Activated CD8-positive, alpha-beta T cell treated with anti-CD3 and anti-CD28 coated beads for 36 hours (primary cell): ENCODE measurements at regions not wholly inside any gene's neighbourhood (a gene's known extent, or its start where the extent isn't known, plus 50 kb on each side); places are given as distances from the start of the nearest gene placed in this dataset.
"Not testable (repeated sequence)": the region's sequence is repeated elsewhere in the genome, so short reads cannot be mapped to it uniquely, and the experiment has no call there.

ENCODE experiments used
- ATAC-seq: fragments of 200-7000 bp; cut with Tn5 transposase; one replicate; pipeline ENCODE4 v1.10.0; 2021; ENCODE audit warnings: mild to moderate bottlenecking, moderate library complexity
- CTCF ChIA-PET: fragments of 350-600 bp; sonication (Branson Sonifier 250); formaldehyde crosslinking; loops from one replicate; lab custom pipeline; 2021; ENCODE audit warnings: antibody characterized with exemption; lab: Charles Lee
- POLR2A ChIA-PET: fragments of 350-600 bp; sonication (Branson Sonifier 250); formaldehyde crosslinking; loops from one replicate; lab custom pipeline; 2021; ENCODE audit warnings: antibody characterized with exemption; lab: Charles Lee
- DNase-seq: peaks from one replicate; pipeline ENCODE4 v3.0.0-alpha.2; 2020
- H3K27ac Mint-ChIP-seq: one replicate; pipeline ENCODE4 v1.8.0; 2021; ENCODE audit warnings: mild to moderate bottlenecking, mixed read lengths
- H3K27me3 Mint-ChIP-seq: one replicate; pipeline ENCODE4 v1.8.0; 2021; ENCODE audit warnings: mixed read lengths
- H3K36me3 Mint-ChIP-seq: one replicate; pipeline ENCODE4 v1.8.0; 2021; ENCODE audit warnings: low read depth, mixed read lengths
- H3K4me1 Mint-ChIP-seq: one replicate; pipeline ENCODE4 v1.8.0; 2021; ENCODE audit warnings: low read depth, mixed read lengths
- H3K4me3 Mint-ChIP-seq: one replicate; pipeline ENCODE4 v1.8.0; 2021; ENCODE audit warnings: mild to moderate bottlenecking, moderate library complexity, mixed read lengths
- H3K9me3 Mint-ChIP-seq: one replicate; pipeline ENCODE4 v1.8.0; 2021; ENCODE audit warnings: mixed read lengths
- intact Hi-C: fragments of 100-400 bp; cut with micrococcal nuclease; formaldehyde crosslinking; loops from one replicate; pipeline ENCODE4 v1.10.0; 2022
- TF ChIP-seq, protein P1 (sequence below): fragments of 200-600 bp; IDR thresholded peaks from one replicate; pipeline ENCODE4 v1.8.0; 2022; ENCODE audit warnings: antibody characterized with exemption, mild to moderate bottlenecking

DNA sequence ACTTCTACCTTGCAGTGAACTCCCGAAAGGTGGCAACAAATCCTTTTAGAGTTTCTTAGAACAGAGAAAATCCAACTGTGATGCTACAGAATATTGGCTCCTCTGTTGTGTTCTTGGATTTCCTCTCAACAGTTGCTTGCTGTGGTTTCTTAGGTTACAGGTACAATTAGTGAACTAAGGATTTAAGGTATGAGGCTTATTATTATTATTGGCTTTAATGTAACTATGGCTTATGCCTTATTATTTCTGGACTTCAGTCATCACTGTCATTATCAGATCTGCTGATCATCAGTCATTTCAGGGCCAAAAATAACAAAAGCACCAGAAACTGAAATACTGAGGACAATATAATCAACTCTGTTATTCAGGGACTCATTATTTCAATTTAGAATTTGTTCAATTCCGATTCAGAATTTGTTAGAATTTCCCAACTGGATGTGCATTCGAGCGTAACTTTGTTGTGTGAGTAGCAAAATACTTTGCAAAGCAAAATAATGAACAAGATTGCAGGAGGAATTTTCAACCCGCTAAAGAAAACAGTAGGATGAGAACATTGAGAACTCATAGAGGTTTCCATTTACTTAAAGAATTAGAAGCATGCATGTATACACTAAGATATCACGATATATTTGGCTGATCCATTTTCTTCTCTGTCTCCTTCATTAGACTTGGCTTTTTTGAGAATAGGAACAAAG lies 65.5 kb upstream of the AK4 start:
- H3K4me1 Mint-ChIP-seq: peaks cover 2% of the 10 kb centered on the region
- CTCF ChIA-PET: interaction anchor here (1.7 kb wide), 1 partner anchor 8 kb away, joined by 9 read pairs; no protein-coding TSS in a partner anchor
- peaks cover 7% of the 10 kb centered on the region for H3K9me3 Mint-ChIP-seq
- intact Hi-C loops: no loop called here
- H3K27me3 Mint-ChIP-seq: peaks cover 4% of the 10 kb centered on the region
- POLR2A ChIA-PET: no interaction called here
- no peak overlapping the region for H3K27ac Mint-ChIP-seq
- ATAC-seq (no peak), DNase-seq (no peak)
- TF ChIP-seq, protein P1, sequence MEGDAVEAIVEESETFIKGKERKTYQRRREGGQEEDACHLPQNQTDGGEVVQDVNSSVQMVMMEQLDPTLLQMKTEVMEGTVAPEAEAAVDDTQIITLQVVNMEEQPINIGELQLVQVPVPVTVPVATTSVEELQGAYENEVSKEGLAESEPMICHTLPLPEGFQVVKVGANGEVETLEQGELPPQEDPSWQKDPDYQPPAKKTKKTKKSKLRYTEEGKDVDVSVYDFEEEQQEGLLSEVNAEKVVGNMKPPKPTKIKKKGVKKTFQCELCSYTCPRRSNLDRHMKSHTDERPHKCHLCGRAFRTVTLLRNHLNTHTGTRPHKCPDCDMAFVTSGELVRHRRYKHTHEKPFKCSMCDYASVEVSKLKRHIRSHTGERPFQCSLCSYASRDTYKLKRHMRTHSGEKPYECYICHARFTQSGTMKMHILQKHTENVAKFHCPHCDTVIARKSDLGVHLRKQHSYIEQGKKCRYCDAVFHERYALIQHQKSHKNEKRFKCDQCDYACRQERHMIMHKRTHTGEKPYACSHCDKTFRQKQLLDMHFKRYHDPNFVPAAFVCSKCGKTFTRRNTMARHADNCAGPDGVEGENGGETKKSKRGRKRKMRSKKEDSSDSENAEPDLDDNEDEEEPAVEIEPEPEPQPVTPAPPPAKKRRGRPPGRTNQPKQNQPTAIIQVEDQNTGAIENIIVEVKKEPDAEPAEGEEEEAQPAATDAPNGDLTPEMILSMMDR: no peak
- H3K4me3 Mint-ChIP-seq: no peak overlapping the region
- no peaks in the 10 kb centered on the region for H3K36me3 Mint-ChIP-seq

DNA sequence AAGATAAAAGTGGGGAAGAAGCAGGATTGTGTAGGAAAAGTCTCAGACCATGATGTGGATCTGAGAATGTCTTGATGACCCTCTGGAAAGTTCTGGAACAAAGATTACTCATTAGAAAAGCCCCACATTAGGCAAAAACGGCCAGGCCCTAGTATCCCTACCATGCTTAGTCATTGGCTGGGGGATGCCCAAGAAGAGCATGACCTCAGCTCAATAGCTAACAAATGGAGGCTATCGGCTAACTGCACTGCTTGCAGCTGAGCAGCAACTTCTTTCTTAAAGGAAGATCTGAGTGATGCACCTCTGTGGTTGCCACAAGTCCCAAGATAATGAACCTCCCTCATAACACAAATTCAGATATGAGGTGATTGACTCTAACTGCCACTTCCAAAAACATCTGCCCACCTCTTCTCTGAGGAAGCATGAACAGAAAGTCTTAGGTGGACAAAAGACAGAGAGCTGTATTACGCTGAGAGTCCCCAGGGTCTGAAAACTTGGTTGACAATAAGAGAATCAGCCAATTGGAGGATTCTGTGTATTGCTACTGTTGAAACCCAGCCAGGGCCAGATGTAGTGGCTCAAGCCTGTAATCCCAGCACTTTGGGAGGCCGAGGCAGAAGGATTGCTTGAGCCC lies 64.6 kb upstream of the AK4 start:
- Mint-ChIP-seq H3K4me1 (peaks cover 2% of the 10 kb centered on the region), H3K4me3 (no peak overlapping the region), H3K27ac (no peak overlapping the region), H3K27me3 (peaks cover 4% of the 10 kb centered on the region), H3K36me3 (no peaks in the 10 kb centered on the region), H3K9me3 (peaks cover 10% of the 10 kb centered on the region)
- POLR2A ChIA-PET: no interaction called here
- TF ChIP-seq, protein P1: no peak
- ATAC-seq (peak; percentile 72), DNase-seq (peak; percentile 14)
- intact Hi-C loops: no loop called here
- CTCF ChIA-PET: interaction anchor here (1.7 kb wide), 1 partner anchor 8 kb away, joined by 9 read pairs; no protein-coding TSS in a partner anchor

DNA sequence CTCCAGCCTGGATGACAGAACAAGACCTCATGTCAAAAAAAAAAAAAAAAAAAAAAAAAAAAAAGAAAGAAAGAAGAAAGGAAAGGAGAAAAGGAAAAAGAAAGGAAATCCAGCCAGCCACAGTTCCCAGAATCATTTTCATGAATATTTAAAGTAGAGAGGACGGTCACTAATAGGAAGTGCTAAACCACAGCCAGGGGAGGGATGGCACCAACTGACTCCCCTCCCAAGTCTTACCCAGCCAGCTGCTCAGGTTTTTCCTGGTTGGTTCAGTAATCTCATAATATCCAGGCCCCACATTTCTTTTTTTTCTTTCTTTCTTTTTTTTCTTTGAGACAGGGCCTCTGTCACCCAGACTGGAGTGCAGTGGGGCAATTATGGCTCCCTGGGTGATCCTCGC lies 63.9 kb upstream of the AK4 start:
- H3K27me3 Mint-ChIP-seq: peaks cover 4% of the 10 kb centered on the region

DNA sequence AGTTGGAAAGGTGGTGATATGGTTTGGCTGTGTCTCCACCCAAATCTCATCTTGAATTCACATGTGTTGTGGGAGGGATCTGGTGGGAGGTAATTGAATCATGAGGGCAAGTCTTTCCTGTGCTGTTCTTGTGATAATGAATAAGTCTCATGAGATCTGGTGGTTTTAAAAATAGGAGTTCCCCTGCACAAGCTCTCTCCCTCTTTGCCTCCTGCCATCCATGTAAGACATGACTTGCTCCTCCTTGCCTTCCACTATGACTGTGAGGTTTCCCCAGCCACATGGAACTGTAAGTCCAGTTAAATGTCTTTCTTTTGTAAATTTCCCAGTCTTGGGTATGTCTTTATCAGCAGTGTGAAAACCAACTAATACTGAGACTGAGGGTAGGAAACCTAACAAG lies 60.5 kb upstream of the AK4 start:
- H3K27ac Mint-ChIP-seq, H3K36me3 Mint-ChIP-seq, H3K4me3 Mint-ChIP-seq, H3K27me3 Mint-ChIP-seq, DNase-seq, H3K9me3 Mint-ChIP-seq, H3K4me1 Mint-ChIP-seq, CTCF ChIA-PET, ATAC-seq, intact Hi-C loops, POLR2A ChIA-PET: not testable (repeated sequence)

More for the DNA sequence above, 63.9 kb upstream of the AK4 start:
- POLR2A ChIA-PET: no interaction called here
- H3K4me3 Mint-ChIP-seq: no peak overlapping the region
- DNase-seq (no peak), ATAC-seq (no peak)
- peaks cover 2% of the 10 kb centered on the region for H3K4me1 Mint-ChIP-seq
- H3K36me3 Mint-ChIP-seq: no peaks in the 10 kb centered on the region
- TF ChIP-seq, protein P1: no peak
- intact Hi-C loops: no loop called here
- H3K9me3 Mint-ChIP-seq: peaks cover 10% of the 10 kb centered on the region
- no peak overlapping the region for H3K27ac Mint-ChIP-seq
- CTCF ChIA-PET: interaction anchor here (1.7 kb wide), 1 partner anchor 9 kb away, joined by 9 read pairs; no protein-coding TSS in a partner anchor

DNA sequence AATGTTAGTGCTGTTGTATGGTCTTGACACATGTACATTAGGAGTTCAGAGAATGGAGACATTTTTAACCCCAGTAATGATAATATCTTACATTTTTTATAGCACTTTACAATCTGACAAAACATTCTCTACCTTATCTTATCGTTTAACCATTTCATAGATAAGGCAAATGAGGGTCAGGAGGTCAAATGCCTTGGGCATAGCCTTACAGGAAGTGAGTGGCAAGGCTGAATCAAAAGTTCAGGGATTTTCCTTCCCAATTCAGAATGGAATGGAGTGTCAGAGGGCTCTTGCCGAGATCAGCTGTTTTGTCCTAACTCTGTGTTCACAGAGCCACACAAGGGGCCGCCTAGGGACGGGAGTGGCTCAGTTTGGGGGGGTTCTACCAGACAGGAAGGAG lies 57.6 kb upstream of the AK4 start:
- no peak for ATAC-seq
- DNase-seq: no peak
- intact Hi-C loops: no loop called here
- Mint-ChIP-seq H3K4me1 (no peaks in the 10 kb centered on the region), H3K4me3 (no peak overlapping the region), H3K27ac (no peak overlapping the region), H3K27me3 (peaks cover 2% of the 10 kb centered on the region), H3K36me3 (no peaks in the 10 kb centered on the region), H3K9me3 (peaks cover 10% of the 10 kb centered on the region)
- POLR2A ChIA-PET: interaction anchor here (0.7 kb wide), 1 partner anchor 67 kb away, joined by 3 read pairs; no protein-coding TSS in a partner anchor
- TF ChIP-seq, protein P1: no peak
- CTCF ChIA-PET: interaction anchor here (1.3 kb wide), 1 partner anchor 15 kb away, joined by 4 read pairs; no protein-coding TSS in a partner anchor
